Skin epidermis (tissue), 12 donors: ENCODE measurements at regions not wholly inside any gene's neighbourhood (a gene's known extent, or its start where the extent isn't known, plus 50 kb on each side); places are given as distances from the start of the nearest gene placed in this dataset.
"Not testable (repeated sequence)": the region's sequence is repeated elsewhere in the genome, so short reads cannot be mapped to it uniquely, and the experiment has no call there.

Experiments
- H3K27ac ChIP-seq, 21 experiments: fragments of 200-600 bp; sonication (generic) in 11 of 21; one replicate each; pipeline ENCODE4 v1.5.0; 2020; ENCODE audit warnings: mild to moderate bottlenecking in 3 of 21, inconsistent platforms in 2 of 21, moderate library complexity in 2 of 21
- H3K4me3 ChIP-seq, 7 experiments: fragments of 200-600 bp; sonication (generic) in 2 of 7; one replicate each; pipeline ENCODE4 v1.5.0; 2020; ENCODE audit warnings: inconsistent platforms in 2 of 7, mild to moderate bottlenecking in 2 of 7, moderate library complexity in 1 of 7

- Histone ChIP-seq H3K4me3 (no peak overlapping the region), H3K27ac (no peak overlapping the region)
Observed at GRCh38 chr2:109052922-109053321, 63.9 kb upstream of the EDAR start.

DNA sequence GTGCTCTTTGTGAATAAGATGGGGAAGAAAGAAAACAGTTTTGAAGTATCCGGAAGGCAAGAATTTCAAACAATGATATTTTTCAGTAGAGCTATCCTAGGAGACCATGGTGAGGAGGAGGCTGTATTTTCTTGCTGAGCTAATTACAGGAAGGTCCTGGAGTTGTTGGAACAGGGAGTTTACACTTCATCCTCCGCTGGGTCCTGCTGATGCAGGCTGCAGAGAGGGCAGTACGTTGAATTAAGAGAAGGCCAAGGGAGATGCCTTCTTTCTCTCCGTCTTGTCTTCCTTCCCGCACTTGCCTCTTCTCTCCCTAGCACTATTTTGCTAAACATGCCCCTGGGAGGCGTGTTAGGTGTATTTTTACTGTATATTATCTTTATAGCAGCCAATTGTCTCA is 60.0 kb upstream of the EDAR start:
- H3K27ac ChIP-seq = no peak overlapping the region
- no peak overlapping the region for H3K4me3 ChIP-seq

GRCh38 chr2:109048163-109048562 is 59.1 kb upstream of the EDAR start:
- Histone ChIP-seq H3K27ac (no peak overlapping the region), H3K4me3 (no peak overlapping the region)

- not testable (repeated sequence) for H3K27ac ChIP-seq, H3K4me3 ChIP-seq
Observed at GRCh38 chr2:109047569-109047968, 58.5 kb upstream of the EDAR start.

DNA sequence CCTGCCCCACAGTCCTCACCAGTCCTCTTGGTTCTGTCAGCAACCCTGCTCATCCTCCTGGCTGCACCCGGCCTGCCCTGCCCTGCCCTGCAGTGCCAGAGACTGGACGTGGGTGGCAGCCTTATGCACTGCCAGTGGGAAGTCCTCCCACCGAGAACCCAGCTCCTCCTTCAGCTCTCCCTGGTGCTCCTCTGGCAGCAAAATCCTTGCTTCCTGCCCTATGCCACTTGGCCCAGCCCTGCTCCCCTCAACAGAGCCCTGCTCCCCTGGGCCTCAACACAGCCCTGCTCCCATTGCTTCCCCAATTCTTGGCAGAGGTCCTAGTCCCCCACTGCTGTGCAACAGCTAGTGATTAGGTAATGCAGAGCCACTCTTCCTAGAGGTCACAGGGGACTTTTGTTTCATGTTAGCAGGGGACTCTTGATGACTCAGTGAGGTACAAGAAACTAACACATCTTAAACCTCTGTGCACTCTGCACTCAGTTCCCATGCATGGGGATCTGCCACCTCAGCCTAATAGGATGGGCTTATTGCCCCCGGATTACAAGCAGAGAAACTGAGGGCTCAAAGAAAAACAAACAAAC is 58.0 kb upstream of the EDAR start:
- no peak overlapping the region for H3K27ac ChIP-seq
- H3K4me3 ChIP-seq = no peak overlapping the region

DNA sequence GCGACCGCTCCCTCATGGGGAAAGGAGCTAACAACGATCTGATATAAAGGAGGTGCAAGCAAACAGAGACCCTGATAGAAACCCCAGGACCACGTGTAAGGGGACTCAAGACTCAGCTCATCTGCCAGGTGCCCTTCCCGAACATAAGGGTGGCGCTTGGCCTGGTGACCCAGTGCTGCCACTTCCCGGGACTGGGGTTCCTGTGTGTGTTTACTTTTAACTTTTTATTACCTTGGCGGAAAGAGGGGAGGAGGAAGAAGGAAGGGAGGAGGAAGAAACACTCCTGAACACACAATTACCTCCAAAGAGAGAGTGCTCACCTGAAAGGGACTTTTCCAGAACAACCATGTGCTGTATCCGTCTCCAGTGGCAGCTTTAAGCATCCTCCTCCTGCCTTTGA is 56.5 kb upstream of the EDAR start:
- H3K27ac ChIP-seq = no peak overlapping the region
- H3K4me3 ChIP-seq = no peak overlapping the region

- no peak overlapping the region for H3K4me3 ChIP-seq
- H3K27ac ChIP-seq = no peak overlapping the region
Observed at GRCh38 chr2:109038992-109039391, 50.0 kb upstream of the EDAR start.
